IMR-90 (cell line): ENCODE measurements at regions not wholly inside any gene's neighbourhood (a gene's known extent, or its start where the extent isn't known, plus 50 kb on each side); places are given as distances from the start of the nearest gene placed in this dataset.

Source experiments
- ATAC-seq: fragments of 200-7000 bp; cut with Tn5 transposase; 2 replicates; pipeline ENCODE4 v1.9.1; 2020; ENCODE audit warnings: low read depth, mild to moderate bottlenecking, moderate library complexity
- BruUV-seq: library from RNA; stranded (reverse); fragments of 400-500 nt; replicated peaks from 2 replicates; lab custom pipeline; 2021; lab: Mats Ljungman, UMichigan
- CTCF ChIA-PET: fragments of 300-600 bp; formaldehyde crosslinking; extraction: SDS; loops from one replicate; lab custom pipeline; 2021; ENCODE audit warnings: antibody characterized with exemption; lab: Yijun Ruan, JAX
- POLR2A ChIA-PET: fragments of 300-600 bp; sonication (Branson Sonifier 250); formaldehyde crosslinking; loops from one replicate; lab custom pipeline; 2022; ENCODE audit warnings: antibody characterized with exemption; ENCODE audit not compliant: unreplicated experiment; lab: Charles Lee
- DNase-seq: peaks from one replicate; pipeline ENCODE4 v3.0.0; 2013
- H2AFZ ChIP-seq: replicated peaks from 2 replicates; pipeline ENCODE3; 2013; ENCODE audit warnings: low read length, mild to moderate bottlenecking; ENCODE audit not compliant: poor library complexity
- H2AK5ac ChIP-seq: 2 replicates; pipeline ENCODE4 v1.6.1; 2013; ENCODE audit warnings: low read depth, low read length, inconsistent platforms
- H2AK9ac ChIP-seq: replicated peaks from 2 replicates; pipeline ENCODE3; 2013; ENCODE audit warnings: mild to moderate bottlenecking, low read depth, low read length, moderate library complexity; ENCODE audit not compliant: poor library complexity
- H2BK120ac ChIP-seq: 2 replicates; pipeline ENCODE4 v1.6.1; 2013; ENCODE audit warnings: low read depth, low read length, inconsistent platforms
- H2BK15ac ChIP-seq: 3 replicates; pipeline ENCODE4 v1.6.1; 2013; ENCODE audit warnings: low read depth, low read length, inconsistent platforms
- H2BK20ac ChIP-seq: 2 replicates; pipeline ENCODE4 v1.6.1; 2013; ENCODE audit warnings: low read depth, mild to moderate bottlenecking, inconsistent platforms, low read length, moderate library complexity
- H2BK5ac ChIP-seq: 2 replicates; pipeline ENCODE4 v1.6.1; 2013; ENCODE audit warnings: mild to moderate bottlenecking, low read depth, low read length, inconsistent platforms; ENCODE audit not compliant: poor library complexity, severe bottlenecking
- H3K14ac ChIP-seq: replicated peaks from 2 replicates; pipeline ENCODE4 v1.6.1; 2013; ENCODE audit warnings: low read depth, low read length, inconsistent platforms
- H3K18ac ChIP-seq: 2 replicates; pipeline ENCODE4 v1.6.1; 2013; ENCODE audit warnings: low read depth, low read length, control low read depth
- H3K23ac ChIP-seq: 2 replicates; pipeline ENCODE4 v1.6.1; 2013; ENCODE audit warnings: low read depth, low read length, inconsistent platforms
- H3K27ac ChIP-seq: 2 replicates; pipeline ENCODE4 v1.5.1; 2013; ENCODE audit warnings: mild to moderate bottlenecking, control low read depth, low read length; ENCODE audit not compliant: insufficient read depth
- H3K27me3 ChIP-seq: 2 replicates; pipeline ENCODE4 v1.6.1; 2013; ENCODE audit warnings: low read length; ENCODE audit not compliant: control insufficient read depth, insufficient read depth
- H3K36me3 ChIP-seq: 2 replicates; pipeline ENCODE4 v1.6.1; 2013; ENCODE audit warnings: low read length, mixed read lengths; ENCODE audit not compliant: control insufficient read depth, insufficient read depth
- H3K4ac ChIP-seq: 2 replicates; pipeline ENCODE4 v1.6.1; 2013; ENCODE audit warnings: low read depth, low read length, inconsistent platforms
- H3K4me1 ChIP-seq: 2 replicates; pipeline ENCODE4 v1.6.1; 2013; ENCODE audit warnings: low read length, mixed read lengths; ENCODE audit not compliant: control insufficient read depth, insufficient read depth
- H3K4me2 ChIP-seq: 2 replicates; pipeline ENCODE4 v1.6.1; 2013; ENCODE audit warnings: low read depth, mild to moderate bottlenecking, control low read depth, low read length, moderate library complexity
- H3K4me3 ChIP-seq: 2 replicates; pipeline ENCODE4 v1.5.1; 2013; ENCODE audit warnings: low read depth, mild to moderate bottlenecking, control low read depth, low read length, moderate library complexity; ENCODE audit not compliant: insufficient read depth
- H3K56ac ChIP-seq: 2 replicates; pipeline ENCODE4 v1.6.1; 2013; ENCODE audit warnings: low read length, inconsistent platforms; ENCODE audit not compliant: insufficient read depth; ENCODE audit errors: extremely low read depth
- H3K79me1 ChIP-seq, 2 experiments: 2 replicates each; pipeline ENCODE4 v1.6.1; 2013; ENCODE audit warnings: low read length in 2 of 2, inconsistent platforms in 1 of 2, low read depth in 1 of 2
- H3K9ac ChIP-seq: 2 replicates; pipeline ENCODE4 v1.6.1; 2013; ENCODE audit warnings: low read depth, low read length, control low read depth
- H3K9me1 ChIP-seq: 2 replicates; pipeline ENCODE4 v1.6.1; 2013; ENCODE audit warnings: low read length, inconsistent platforms; ENCODE audit not compliant: insufficient read depth
- H3K9me3 ChIP-seq: 2 replicates; pipeline ENCODE4 v1.6.1; 2013; ENCODE audit warnings: low read length; ENCODE audit not compliant: control insufficient read depth, insufficient read depth
- H4K20me1 ChIP-seq: 2 replicates; pipeline ENCODE4 v1.6.1; 2013; ENCODE audit warnings: low read length, inconsistent platforms; ENCODE audit not compliant: insufficient read depth
- H4K5ac ChIP-seq: 2 replicates; pipeline ENCODE4 v1.6.1; 2013; ENCODE audit warnings: mild to moderate bottlenecking, low read depth, low read length, control low read depth
- H4K8ac ChIP-seq, 2 experiments: 2 replicates each; pipeline ENCODE4 v1.6.1; 2013; ENCODE audit warnings: low read depth in 2 of 2, low read length in 2 of 2, control low read depth in 1 of 2, inconsistent platforms in 1 of 2
- H4K91ac ChIP-seq: 2 replicates; pipeline ENCODE4 v1.6.1; 2013; ENCODE audit warnings: low read depth, low read length, inconsistent platforms; ENCODE audit not compliant: insufficient read depth
- BHLHE40 ChIP-seq: fragments of 150-350 bp; IDR thresholded peaks from 2 replicates; pipeline ENCODE4 v1.6.1; 2016; ENCODE audit warnings: mild to moderate bottlenecking, low read depth, low read length
- CEBPB ChIP-seq: IDR thresholded peaks from 2 replicates; pipeline ENCODE4 v1.6.1; 2012; ENCODE audit warnings: low read depth, low read length, improper control_type of control experiment
- CHD1 ChIP-seq: IDR thresholded peaks from 2 replicates; pipeline ENCODE4 v1.6.1; 2012; ENCODE audit warnings: low read depth, low read length, improper control_type of control experiment
- FOS ChIP-seq: fragments of 150-350 bp; IDR thresholded peaks from 2 replicates; pipeline ENCODE4 v1.6.1; 2016; ENCODE audit warnings: low read depth, low read length
- MAFK ChIP-seq: IDR thresholded peaks from 2 replicates; pipeline ENCODE4 v1.6.1; 2012; ENCODE audit warnings: low read depth, low read length, improper control_type of control experiment
- MAZ ChIP-seq: IDR thresholded peaks from 2 replicates; pipeline ENCODE4 v1.6.1; 2012; ENCODE audit warnings: low read depth, mild to moderate bottlenecking, low read length, improper control_type of control experiment, moderate library complexity, borderline replicate concordance
- MXI1 ChIP-seq: IDR thresholded peaks from 2 replicates; pipeline ENCODE4 v1.6.1; 2012; ENCODE audit warnings: low read depth, mild to moderate bottlenecking, low read length, moderate library complexity, borderline replicate concordance
- NFE2L2 ChIP-seq: fragments of 150-350 bp; IDR thresholded peaks from 2 replicates; pipeline ENCODE4 v1.6.1; 2016; ENCODE audit warnings: low read depth, mild to moderate bottlenecking, low read length
- POLR2A ChIP-seq: IDR thresholded peaks from 2 replicates; pipeline ENCODE4 v1.6.1; 2012; ENCODE audit warnings: mild to moderate bottlenecking, low read depth, low read length
- RAD21 ChIP-seq: IDR thresholded peaks from 2 replicates; pipeline ENCODE4 v1.6.1; 2012; ENCODE audit warnings: low read length, improper control_type of control experiment
- RCOR1 ChIP-seq: IDR thresholded peaks from 2 replicates; pipeline ENCODE4 v1.6.1; 2012; ENCODE audit warnings: mild to moderate bottlenecking, low read length, improper control_type of control experiment; ENCODE audit not compliant: insufficient replicate concordance
- RFX5 ChIP-seq: IDR thresholded peaks from 2 replicates; pipeline ENCODE4 v1.8.0; 2012; ENCODE audit warnings: low read depth, mild to moderate bottlenecking, low read length, moderate library complexity
- SMC3 ChIP-seq: fragments of 150-350 bp; IDR thresholded peaks from 2 replicates; pipeline ENCODE4 v1.6.1; 2016; ENCODE audit warnings: low read depth, mild to moderate bottlenecking, antibody characterized with exemption, low read length, moderate library complexity
- dilution Hi-C: fragments of 300-500 bp; cut with HindIII; formaldehyde crosslinking; loops from one replicate; pipeline ENCODE4 v1.14.3; 2018; ENCODE audit warnings: low sequenced_read_pairs; ENCODE audit not compliant: unreplicated experiment
- in situ Hi-C: fragments of 300-500 bp; cut with MboI; formaldehyde crosslinking; loops from 3 replicates; pipeline ENCODE4 v1.14.3; 2019; ENCODE audit warnings: low sequenced_read_pairs, inconsistent platforms, mixed read lengths
- intact Hi-C: fragments of 100-400 bp; cut with micrococcal nuclease; formaldehyde crosslinking; loops from 2 replicates; pipeline ENCODE4 v1.10.0; 2022
- TF ChIP-seq, protein P1 (sequence below): fragments of 150-350 bp; IDR thresholded peaks from 2 replicates; pipeline ENCODE4 v1.6.1; 2016; ENCODE audit warnings: low read depth, mild to moderate bottlenecking, low read length, moderate library complexity, borderline replicate concordance
- TF ChIP-seq, protein P2 (sequence below): conservative IDR thresholded peaks from 2 replicates; pipeline ENCODE4 v1.5.1; 2012; ENCODE audit warnings: mild to moderate bottlenecking, low read depth, low read length, improper control_type of control experiment
- TF ChIP-seq, protein P3 (sequence below): fragments of 150-350 bp; IDR thresholded peaks from 2 replicates; pipeline ENCODE4 v1.6.1; 2017; ENCODE audit warnings: mild to moderate bottlenecking, antibody characterized with exemption, low read length, low read depth

DNA sequence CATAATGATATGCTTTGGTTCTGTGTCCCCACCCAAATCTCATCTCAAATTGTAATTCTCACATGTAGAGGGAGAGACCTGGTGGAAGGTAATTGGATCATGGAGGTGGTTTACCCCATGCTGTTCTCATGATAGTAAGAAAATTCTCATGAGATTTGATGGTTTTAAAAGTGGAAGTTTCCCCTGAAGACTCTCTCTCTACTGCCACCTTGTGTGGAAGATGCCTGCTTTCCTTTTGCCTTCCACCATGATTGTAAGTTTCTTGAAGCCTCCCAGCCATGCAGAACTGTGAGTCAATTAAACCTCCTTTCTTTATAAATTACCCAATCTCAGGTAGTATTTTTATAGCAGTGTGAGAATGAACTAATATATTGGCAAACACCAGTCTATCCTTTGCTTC is 260.4 kb upstream of the PPFIA2 start:
- H3K36me3 ChIP-seq, result no peaks in the 10 kb centered on the region
- no peak for DNase-seq
- no peak overlapping the region for H3K4me3 ChIP-seq
- intact Hi-C loops (no loop called here), dilution Hi-C loops (no loop called here), in situ Hi-C loops (no loop called here)
- no peak overlapping the region for H2AFZ ChIP-seq
- no peak overlapping the region for H3K4ac ChIP-seq
- ChIA-PET POLR2A (no interaction called here), CTCF (no interaction called here)
- H2BK15ac ChIP-seq, result no peak overlapping the region
- no peak overlapping the region for H3K23ac ChIP-seq
- H3K14ac ChIP-seq, result no peak overlapping the region
- no peak overlapping the region for H2BK20ac ChIP-seq
- TF ChIP-seq CHD1, result no peak
- TF ChIP-seq SMC3, result no peak
- no peak for TF ChIP-seq MXI1
- no peak for TF ChIP-seq CEBPB
- TF ChIP-seq, protein P1, sequence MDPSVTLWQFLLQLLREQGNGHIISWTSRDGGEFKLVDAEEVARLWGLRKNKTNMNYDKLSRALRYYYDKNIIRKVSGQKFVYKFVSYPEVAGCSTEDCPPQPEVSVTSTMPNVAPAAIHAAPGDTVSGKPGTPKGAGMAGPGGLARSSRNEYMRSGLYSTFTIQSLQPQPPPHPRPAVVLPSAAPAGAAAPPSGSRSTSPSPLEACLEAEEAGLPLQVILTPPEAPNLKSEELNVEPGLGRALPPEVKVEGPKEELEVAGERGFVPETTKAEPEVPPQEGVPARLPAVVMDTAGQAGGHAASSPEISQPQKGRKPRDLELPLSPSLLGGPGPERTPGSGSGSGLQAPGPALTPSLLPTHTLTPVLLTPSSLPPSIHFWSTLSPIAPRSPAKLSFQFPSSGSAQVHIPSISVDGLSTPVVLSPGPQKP, result no peak
- no peak for TF ChIP-seq RFX5
- no peak for TF ChIP-seq POLR2A
- TF ChIP-seq NFE2L2, result no peak
- TF ChIP-seq, protein P2, sequence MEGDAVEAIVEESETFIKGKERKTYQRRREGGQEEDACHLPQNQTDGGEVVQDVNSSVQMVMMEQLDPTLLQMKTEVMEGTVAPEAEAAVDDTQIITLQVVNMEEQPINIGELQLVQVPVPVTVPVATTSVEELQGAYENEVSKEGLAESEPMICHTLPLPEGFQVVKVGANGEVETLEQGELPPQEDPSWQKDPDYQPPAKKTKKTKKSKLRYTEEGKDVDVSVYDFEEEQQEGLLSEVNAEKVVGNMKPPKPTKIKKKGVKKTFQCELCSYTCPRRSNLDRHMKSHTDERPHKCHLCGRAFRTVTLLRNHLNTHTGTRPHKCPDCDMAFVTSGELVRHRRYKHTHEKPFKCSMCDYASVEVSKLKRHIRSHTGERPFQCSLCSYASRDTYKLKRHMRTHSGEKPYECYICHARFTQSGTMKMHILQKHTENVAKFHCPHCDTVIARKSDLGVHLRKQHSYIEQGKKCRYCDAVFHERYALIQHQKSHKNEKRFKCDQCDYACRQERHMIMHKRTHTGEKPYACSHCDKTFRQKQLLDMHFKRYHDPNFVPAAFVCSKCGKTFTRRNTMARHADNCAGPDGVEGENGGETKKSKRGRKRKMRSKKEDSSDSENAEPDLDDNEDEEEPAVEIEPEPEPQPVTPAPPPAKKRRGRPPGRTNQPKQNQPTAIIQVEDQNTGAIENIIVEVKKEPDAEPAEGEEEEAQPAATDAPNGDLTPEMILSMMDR, result no peak
- TF ChIP-seq, protein P3, sequence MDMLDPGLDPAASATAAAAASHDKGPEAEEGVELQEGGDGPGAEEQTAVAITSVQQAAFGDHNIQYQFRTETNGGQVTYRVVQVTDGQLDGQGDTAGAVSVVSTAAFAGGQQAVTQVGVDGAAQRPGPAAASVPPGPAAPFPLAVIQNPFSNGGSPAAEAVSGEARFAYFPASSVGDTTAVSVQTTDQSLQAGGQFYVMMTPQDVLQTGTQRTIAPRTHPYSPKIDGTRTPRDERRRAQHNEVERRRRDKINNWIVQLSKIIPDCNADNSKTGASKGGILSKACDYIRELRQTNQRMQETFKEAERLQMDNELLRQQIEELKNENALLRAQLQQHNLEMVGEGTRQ, result no peak
- no peak for TF ChIP-seq BHLHE40
- TF ChIP-seq MAFK, result no peak
- no peak for TF ChIP-seq FOS
- TF ChIP-seq RCOR1, result no peak
- no peak for TF ChIP-seq RAD21
- no peak for TF ChIP-seq MAZ
- ATAC-seq, result no peak
- no peak overlapping the region for H3K9ac ChIP-seq
- no TSS peak for BruUV-seq
- no peaks in the 10 kb centered on the region for H3K27me3 ChIP-seq
- H2AK5ac ChIP-seq, result no peak overlapping the region
- H3K9me1 ChIP-seq, result no peaks in the 10 kb centered on the region
- no peak overlapping the region for H4K8ac ChIP-seq
- no peak overlapping the region for H2BK120ac ChIP-seq
- H3K9me3 ChIP-seq, result peaks cover 12% of the 10 kb centered on the region
- H2AK9ac ChIP-seq, result no peak overlapping the region
- no peak overlapping the region for H2BK5ac ChIP-seq
- no peak overlapping the region for H3K56ac ChIP-seq
- no peak overlapping the region for H3K27ac ChIP-seq
- no peak overlapping the region for H4K91ac ChIP-seq
- H4K20me1 ChIP-seq, result no peaks in the 10 kb centered on the region
- H3K4me2 ChIP-seq, result no peak overlapping the region
- H4K5ac ChIP-seq, result no peak overlapping the region
- H3K4me1 ChIP-seq, result no peaks in the 10 kb centered on the region
- no peak overlapping the region for H3K18ac ChIP-seq
- no peaks in the 10 kb centered on the region for H3K79me1 ChIP-seq
